GM12873 (cell line): ENCODE measurements at regions not wholly inside any gene's neighbourhood (a gene's known extent, or its start where the extent isn't known, plus 50 kb on each side); places are given as distances from the start of the nearest gene placed in this dataset.

Source experiments
- TF ChIP-seq, protein P1 (sequence below): IDR thresholded peaks from 2 replicates; pipeline ENCODE4 v1.5.1; 2012; ENCODE audit warnings: low read depth, mild to moderate bottlenecking, moderate library complexity, low read length, control low read depth; ENCODE audit not compliant: insufficient read depth; ENCODE audit errors: missing control alignments

DNA sequence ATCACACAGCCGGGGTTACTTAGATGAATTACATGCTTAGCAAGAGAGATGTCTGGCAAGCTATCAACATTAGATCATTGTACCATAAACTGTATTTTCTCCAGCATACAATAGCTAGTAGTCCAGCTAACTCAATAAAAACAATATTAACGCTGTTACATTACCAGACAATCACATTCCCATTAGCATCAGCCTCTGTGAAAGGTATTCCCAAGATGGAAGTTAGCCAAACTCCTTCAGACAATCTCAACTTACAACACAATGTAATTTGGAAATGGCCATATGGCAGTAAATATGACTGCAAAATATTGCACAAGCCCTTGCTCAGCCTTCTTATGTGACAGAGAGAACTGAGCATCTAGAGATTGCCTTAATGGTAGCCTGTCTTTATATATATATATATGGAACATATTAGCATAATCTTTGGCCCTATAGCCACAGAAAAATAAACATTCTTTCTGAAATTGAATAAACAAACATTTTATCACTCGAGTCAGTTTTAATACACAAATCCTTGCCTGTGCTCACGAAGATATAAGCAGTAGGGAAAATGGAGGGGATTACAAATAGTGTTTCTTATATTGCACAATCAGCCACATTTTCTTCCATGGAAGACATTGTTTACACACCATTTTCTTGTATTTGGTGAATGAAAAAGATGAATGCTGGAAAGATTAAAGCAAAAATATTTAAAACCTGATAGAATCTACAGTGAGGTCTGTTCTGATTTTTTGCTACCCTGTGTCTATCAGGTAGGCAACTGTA, 1060.5 kb downstream of the DIAPH3 start:
- TF ChIP-seq, protein P1, sequence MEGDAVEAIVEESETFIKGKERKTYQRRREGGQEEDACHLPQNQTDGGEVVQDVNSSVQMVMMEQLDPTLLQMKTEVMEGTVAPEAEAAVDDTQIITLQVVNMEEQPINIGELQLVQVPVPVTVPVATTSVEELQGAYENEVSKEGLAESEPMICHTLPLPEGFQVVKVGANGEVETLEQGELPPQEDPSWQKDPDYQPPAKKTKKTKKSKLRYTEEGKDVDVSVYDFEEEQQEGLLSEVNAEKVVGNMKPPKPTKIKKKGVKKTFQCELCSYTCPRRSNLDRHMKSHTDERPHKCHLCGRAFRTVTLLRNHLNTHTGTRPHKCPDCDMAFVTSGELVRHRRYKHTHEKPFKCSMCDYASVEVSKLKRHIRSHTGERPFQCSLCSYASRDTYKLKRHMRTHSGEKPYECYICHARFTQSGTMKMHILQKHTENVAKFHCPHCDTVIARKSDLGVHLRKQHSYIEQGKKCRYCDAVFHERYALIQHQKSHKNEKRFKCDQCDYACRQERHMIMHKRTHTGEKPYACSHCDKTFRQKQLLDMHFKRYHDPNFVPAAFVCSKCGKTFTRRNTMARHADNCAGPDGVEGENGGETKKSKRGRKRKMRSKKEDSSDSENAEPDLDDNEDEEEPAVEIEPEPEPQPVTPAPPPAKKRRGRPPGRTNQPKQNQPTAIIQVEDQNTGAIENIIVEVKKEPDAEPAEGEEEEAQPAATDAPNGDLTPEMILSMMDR: no peak

DNA sequence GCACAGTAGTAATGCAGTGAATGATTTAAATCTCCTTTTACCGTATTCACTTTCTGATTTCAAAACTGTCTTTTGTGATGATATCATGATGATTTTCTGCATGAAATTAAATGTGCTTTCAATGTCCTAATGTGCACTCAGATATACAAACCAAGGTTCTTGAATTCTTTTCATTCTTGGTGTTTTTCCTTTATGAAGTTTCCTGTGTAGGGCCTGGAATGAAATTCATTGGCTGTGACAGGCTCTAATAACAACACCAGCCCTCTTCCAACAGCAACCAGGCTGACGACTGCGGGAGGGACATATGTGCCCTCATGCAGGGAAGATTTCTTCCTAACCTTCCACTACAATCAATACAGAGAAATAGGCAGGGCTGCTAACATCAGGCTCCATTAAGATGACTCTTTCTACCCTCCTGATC, 1052.0 kb downstream of the DIAPH3 start:
- TF ChIP-seq, protein P1: no peak

DNA sequence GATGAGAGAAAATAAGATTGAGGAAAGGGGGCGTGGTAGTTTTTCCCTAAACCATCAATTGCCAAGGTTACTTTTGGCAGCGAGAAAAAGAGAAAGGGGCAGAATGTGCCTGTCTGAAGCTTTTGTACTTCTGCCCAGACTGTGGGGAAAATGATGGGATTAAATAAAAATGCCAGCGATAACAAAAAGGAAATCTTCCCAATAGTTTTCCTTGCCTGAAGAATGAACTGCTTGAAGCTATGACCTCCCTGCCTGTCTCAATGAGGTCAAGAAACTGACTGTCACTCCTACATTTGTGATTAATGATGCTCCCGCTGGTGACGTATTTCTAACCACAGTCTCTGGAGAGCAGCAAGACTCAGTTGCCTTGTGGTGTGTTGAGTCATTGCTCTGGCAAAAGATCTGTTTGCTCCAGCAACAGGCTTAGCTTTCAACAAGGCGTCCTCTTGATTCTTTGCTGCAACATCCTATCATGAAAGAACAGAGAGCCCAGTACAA, 1051.5 kb downstream of the DIAPH3 start:
- TF ChIP-seq, protein P1: no peak

DNA sequence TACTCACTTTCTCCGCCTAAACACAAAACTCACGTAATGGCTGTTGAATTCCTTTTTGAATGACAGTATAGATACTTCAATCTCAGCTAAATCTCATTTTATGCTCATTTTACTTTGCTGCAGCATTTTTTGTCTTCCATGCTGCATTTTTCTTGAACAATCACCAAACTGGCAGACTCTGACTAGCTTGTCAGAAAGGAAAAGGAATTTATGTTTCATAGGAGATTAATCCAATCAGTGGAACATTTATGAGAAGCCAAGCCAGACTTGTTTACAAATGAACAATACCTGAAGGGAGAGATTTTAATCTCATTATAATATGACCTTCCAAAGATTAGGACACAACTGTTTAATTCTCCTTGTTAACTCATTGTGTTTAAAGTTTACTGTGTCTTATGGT, 1044.3 kb downstream of the DIAPH3 start:
- TF ChIP-seq, protein P1: no peak

DNA sequence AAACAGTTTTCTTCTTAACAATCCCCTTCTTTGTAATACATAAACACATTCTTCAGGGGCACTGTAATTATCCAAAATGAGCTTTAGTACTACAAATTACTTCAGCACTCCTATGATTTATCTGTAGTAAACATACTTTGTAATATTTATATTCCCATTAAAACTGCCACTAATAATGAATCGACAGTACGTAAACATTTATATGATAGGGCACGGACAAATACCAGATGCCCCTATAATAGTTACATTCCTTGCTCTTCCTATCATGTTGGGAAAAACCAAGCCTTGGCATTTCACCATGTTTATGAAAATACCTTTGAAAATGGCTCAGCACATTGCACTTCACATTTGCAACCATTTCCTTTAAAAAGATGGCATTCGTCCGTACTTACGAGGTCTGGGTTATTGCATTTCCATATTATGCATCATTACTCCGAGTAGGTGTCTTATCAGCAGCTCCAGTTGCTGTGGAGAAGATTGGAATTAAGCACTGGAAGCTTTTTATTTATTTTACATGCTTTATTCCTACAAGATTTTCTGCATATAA, 1043.4 kb downstream of the DIAPH3 start:
- TF ChIP-seq, protein P1: no peak

DNA sequence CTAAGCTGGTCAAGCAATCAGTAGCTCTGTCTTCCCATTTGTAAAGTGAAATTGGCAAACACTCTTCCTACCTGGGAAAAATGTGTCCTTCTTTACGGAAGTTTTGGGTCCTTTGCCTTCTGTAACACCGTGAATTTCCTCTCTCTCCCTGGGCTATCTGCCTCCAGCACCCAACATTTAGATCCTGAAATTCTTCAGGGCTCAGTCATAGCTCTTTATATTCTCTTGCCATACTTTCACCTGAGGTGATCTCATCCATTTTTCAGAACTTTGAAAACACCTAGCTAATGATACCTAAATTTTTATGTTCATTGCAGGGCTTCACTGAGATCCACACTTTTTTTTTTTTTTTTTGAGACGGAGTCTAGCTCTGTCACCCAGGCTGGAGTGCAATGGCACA, 1042.2 kb downstream of the DIAPH3 start:
- TF ChIP-seq, protein P1: no peak

DNA sequence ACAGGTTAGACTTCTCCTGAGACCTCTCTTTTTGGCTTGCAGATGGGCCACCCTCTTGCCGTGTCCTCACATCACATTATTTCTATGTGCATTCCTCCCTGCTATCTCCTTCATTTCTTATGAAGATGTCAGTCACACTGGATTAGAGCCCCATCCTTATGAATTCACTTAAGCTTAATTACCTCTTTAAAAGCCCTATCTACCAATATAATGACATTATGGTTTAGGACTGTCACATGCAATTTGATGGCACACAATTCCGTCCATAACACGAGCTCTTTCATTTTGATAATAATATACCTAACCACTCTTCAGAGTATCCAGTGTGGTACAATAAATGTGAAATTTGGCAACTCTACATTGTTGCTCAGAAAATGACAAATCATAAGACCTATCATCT, 1037.3 kb downstream of the DIAPH3 start:
- TF ChIP-seq, protein P1: no peak
